ENCODE measurements at regions not wholly inside any gene's neighbourhood (a gene's known extent, or its start where the extent isn't known, plus 50 kb on each side); places are given as distances from the start of the nearest gene placed in this dataset.

DNA sequence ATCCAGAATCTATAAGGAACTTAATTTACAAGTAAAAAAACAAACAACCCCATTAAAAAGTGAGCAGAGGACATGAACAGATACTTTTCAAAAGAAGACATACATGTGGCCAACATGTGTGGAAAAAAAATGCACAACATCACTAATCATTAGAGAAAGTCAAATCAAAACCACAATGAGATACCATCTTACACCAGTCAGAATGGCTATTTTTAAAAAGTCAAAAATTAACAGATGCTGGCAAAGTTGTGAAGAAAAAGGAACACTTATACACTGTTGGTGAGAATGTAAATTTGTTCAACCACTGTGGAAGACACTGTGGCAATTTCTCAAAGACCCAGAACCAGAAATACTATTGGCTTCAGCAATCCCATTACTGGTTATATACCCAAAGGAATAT lies 830.0 kb upstream of the ALCAM start:
- H3K27ac ChIP-seq: no peak overlapping the region
- H3K4me3 ChIP-seq (replicated peaks in 1 of 3): no peak overlapping the region
- no peaks in the 10 kb centered on the region for H3K4me1 ChIP-seq
- H3K27me3 ChIP-seq: no peaks in the 10 kb centered on the region
- intact Hi-C loops (cut with DNase I): no loop called here
- no peaks in the 10 kb centered on the region for H3K9me3 ChIP-seq
- no peaks in the 10 kb centered on the region for H3K36me3 ChIP-seq
- DNase-seq: no peak
- no peak for TF ChIP-seq POLR2A (IDR thresholded peaks at IDR 0.05)
- TF ChIP-seq, protein P1, sequence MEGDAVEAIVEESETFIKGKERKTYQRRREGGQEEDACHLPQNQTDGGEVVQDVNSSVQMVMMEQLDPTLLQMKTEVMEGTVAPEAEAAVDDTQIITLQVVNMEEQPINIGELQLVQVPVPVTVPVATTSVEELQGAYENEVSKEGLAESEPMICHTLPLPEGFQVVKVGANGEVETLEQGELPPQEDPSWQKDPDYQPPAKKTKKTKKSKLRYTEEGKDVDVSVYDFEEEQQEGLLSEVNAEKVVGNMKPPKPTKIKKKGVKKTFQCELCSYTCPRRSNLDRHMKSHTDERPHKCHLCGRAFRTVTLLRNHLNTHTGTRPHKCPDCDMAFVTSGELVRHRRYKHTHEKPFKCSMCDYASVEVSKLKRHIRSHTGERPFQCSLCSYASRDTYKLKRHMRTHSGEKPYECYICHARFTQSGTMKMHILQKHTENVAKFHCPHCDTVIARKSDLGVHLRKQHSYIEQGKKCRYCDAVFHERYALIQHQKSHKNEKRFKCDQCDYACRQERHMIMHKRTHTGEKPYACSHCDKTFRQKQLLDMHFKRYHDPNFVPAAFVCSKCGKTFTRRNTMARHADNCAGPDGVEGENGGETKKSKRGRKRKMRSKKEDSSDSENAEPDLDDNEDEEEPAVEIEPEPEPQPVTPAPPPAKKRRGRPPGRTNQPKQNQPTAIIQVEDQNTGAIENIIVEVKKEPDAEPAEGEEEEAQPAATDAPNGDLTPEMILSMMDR (IDR thresholded peaks at IDR 0.05): no peak

DNA sequence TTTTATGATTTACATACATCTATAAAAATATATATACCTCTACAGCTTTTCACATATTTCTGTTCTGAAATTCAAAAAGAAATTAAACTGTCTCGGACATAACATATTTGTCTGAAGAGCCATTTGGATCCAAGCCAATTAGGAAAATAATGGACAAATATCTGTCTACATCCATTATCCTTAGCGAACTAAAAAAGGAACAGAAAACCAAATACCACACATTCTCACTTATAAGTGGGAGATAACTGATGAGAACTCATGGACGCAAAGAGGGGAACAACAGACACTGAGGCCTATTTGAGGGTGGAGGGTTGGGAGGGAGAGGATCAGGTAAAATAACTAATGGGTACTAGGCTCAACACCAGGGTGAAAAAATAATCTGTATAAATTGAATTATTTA lies 829.4 kb upstream of the ALCAM start:
- Histone ChIP-seq H3K9me3 (no peaks in the 10 kb centered on the region), H3K27me3 (no peaks in the 10 kb centered on the region), H3K4me3 (replicated peaks in 1 of 3) (no peak overlapping the region), H3K36me3 (no peaks in the 10 kb centered on the region), H3K4me1 (no peaks in the 10 kb centered on the region), H3K27ac (no peak overlapping the region)
- intact Hi-C loops (cut with DNase I): no loop called here
- TF ChIP-seq POLR2A (IDR thresholded peaks at IDR 0.05): no peak
- TF ChIP-seq, protein P1 (IDR thresholded peaks at IDR 0.05): no peak
- DNase-seq: no peak
- WGBS, 2 donors: 87 to 93% methylated on average over 3 of the region's 3 CpGs

DNA sequence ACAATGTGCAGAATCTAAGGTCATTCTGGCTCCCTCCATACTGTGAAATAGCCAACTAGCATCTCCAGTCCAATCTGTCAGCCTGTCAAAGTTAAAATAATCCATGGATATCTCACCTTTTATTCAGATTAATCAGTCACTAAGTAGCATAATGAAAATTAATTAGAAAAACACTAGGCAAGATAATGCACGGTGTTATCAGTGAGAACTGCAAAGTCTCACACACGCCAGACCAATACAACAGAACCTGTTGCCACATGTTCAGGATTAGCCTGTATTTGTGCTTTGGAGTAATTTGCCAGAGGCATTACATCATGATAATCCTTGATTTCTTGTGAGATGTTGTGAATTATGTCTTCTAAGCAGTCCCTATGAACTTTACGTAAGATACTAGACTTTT lies 820.4 kb upstream of the ALCAM start:
- intact Hi-C loops (cut with DNase I): no loop called here
- Histone ChIP-seq H3K27me3 (no peaks in the 10 kb centered on the region), H3K4me1 (no peaks in the 10 kb centered on the region), H3K9me3 (no peaks in the 10 kb centered on the region), H3K36me3 (no peaks in the 10 kb centered on the region), H3K27ac (no peak overlapping the region), H3K4me3 (replicated peaks in 1 of 3) (no peak overlapping the region)
- TF ChIP-seq POLR2A (IDR thresholded peaks at IDR 0.05): no peak
- TF ChIP-seq, protein P1 (IDR thresholded peaks at IDR 0.05): no peak
- DNase-seq: no peak
- 77 to 83% methylated on average over 3 of the region's 3 CpGs for WGBS, 2 donors

DNA sequence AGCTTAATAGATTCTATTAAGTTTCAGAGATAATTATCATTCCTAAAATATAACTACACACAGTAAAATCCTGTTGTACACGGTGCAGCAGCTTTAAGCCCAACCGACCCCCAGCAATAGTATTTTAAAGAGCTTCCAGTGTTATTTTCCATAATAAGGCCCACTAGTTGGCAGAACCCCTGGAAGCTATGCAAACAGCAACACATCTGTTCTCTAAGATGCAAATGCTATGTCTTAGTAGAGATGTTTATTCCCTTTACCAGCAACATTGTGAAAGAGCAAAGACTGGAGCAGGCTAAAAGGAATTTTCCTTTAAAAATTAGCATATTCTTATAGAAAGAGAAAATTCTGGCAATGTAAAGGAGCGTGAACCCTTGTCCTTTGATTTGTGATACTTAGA lies 819.7 kb upstream of the ALCAM start:
- intact Hi-C loops (cut with DNase I): no loop called here
- H3K9me3 ChIP-seq: no peaks in the 10 kb centered on the region
- H3K27me3 ChIP-seq: no peaks in the 10 kb centered on the region
- TF ChIP-seq POLR2A (IDR thresholded peaks at IDR 0.05): no peak
- no peak for DNase-seq
- WGBS, 2 donors: 55 to 61% methylated on average over 3 of the region's 3 CpGs
- H3K36me3 ChIP-seq: no peaks in the 10 kb centered on the region
- no peaks in the 10 kb centered on the region for H3K4me1 ChIP-seq
- no peak overlapping the region for H3K27ac ChIP-seq
- H3K4me3 ChIP-seq (replicated peaks in 1 of 3): no peak overlapping the region

DNA sequence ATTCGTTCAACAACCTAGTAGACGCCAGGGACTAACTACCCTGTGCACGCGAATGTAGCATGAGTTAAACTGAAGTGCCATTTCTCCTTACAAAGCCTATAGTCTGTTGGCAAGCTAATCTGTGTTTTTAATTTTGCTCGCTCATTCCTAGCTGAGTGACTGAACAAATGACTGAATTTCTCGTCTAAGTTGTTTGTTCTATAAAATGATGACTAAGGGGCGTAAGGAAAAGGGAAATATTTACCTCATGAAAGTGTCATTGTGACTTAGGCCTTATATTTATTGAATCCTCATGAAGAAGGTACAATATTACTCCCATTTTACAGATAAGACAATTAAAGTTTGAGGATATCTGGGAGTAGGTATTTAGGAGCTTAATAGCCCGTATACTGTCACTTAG lies 818.3 kb upstream of the ALCAM start:
- 82 to 90% methylated on average over 8 of the region's 8 CpGs for WGBS, 2 donors
- intact Hi-C loops (cut with DNase I): no loop called here
- no peak for DNase-seq
- Histone ChIP-seq H3K4me1 (no peaks in the 10 kb centered on the region), H3K9me3 (no peaks in the 10 kb centered on the region), H3K4me3 (replicated peaks in 1 of 3) (no peak overlapping the region), H3K36me3 (no peaks in the 10 kb centered on the region), H3K27ac (no peak overlapping the region), H3K27me3 (no peaks in the 10 kb centered on the region)
- TF ChIP-seq, protein P1 (IDR thresholded peaks at IDR 0.05): no peak
- no peak for TF ChIP-seq POLR2A (IDR thresholded peaks at IDR 0.05)

DNA sequence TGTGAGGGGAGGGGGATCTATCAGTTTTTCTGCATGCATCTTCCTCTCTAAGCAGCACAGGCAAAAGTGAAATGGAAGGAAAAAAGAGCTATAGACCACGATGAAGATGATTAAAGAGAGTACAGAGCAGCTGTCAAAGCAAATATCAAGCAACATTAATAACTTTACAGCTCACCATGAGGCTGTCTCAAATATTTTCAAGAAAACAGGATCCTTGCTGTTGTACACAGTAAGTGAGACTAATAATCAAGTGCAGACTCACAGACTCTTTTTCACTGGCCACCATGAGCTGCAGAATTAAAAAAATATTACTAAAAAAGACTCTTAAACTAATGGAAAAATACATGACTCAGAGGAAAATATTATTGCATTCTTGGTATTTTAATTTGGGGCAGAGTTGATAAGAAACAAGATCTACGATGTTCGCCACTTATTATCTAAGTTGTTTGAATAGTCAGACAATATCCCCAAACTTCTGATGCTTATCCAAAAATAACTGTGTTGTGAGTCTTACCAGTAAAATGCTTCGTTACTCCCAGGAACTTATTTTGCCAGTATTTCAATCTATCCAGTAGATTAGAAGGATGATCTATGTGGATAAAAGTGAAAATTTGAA lies 817.5 kb upstream of the ALCAM start:
- Histone ChIP-seq H3K27me3 (no peaks in the 10 kb centered on the region), H3K4me3 (replicated peaks in 1 of 3) (no peak overlapping the region), H3K27ac (no peak overlapping the region), H3K4me1 (no peaks in the 10 kb centered on the region), H3K36me3 (no peaks in the 10 kb centered on the region), H3K9me3 (no peaks in the 10 kb centered on the region)
- 55 to 62% methylated on average over 4 of the region's 4 CpGs for WGBS, 2 donors
- intact Hi-C loops (cut with DNase I): no loop called here
- no peak for TF ChIP-seq POLR2A (IDR thresholded peaks at IDR 0.05)
- TF ChIP-seq, protein P1 (IDR thresholded peaks at IDR 0.05): no peak
- DNase-seq: no peak
